ENCODE measurements at regions not wholly inside any gene's neighbourhood (a gene's known extent, or its start where the extent isn't known, plus 50 kb on each side); places are given as distances from the start of the nearest gene placed in this dataset.

- TF ChIP-seq CTCF (IDR thresholded peaks at IDR 0.05; ENCODE audit: insufficient read depth, low read depth, low read length) (no peak), EZH2 (IDR thresholded peaks at IDR 0.05; ENCODE audit: insufficient read depth, low read length) (no peak)
Measured at GRCh38 chr20:23152308-23152892, 66.3 kb upstream of the CD93 start.
